ENCODE measurements at regions not wholly inside any gene's neighbourhood (a gene's known extent, or its start where the extent isn't known, plus 50 kb on each side); places are given as distances from the start of the nearest gene placed in this dataset.

- TF ChIP-seq CTCF (conservative IDR thresholded peaks at IDR 0.05): no peak
- no peaks in the 10 kb centered on the region for H3K27me3 Mint-ChIP-seq (ENCODE audit: low read depth)
- H3K36me3 Mint-ChIP-seq (ENCODE audit: low read depth): no peaks in the 10 kb centered on the region
- no peak overlapping the region for H3K4me3 Mint-ChIP-seq
- H3K9me3 Mint-ChIP-seq: no peaks in the 10 kb centered on the region
- no peak for DNase-seq (ENCODE audit: low read depth, low spot score)
- no peak overlapping the region for H3K27ac Mint-ChIP-seq (ENCODE audit: unreplicated experiment)
- peaks cover 16% of the 10 kb centered on the region for H3K4me1 Mint-ChIP-seq
These were observed 399.1 kb downstream of the BTBD3 start for GRCh38 chr20:12316794-12317193.

GRCh38 chr20:12317433-12317832, 399.7 kb downstream of the BTBD3 start:
- Mint-ChIP-seq H3K4me1 (peaks cover 19% of the 10 kb centered on the region), H3K27me3 (ENCODE audit: low read depth) (no peaks in the 10 kb centered on the region), H3K4me3 (no peak overlapping the region), H3K9me3 (no peaks in the 10 kb centered on the region), H3K36me3 (ENCODE audit: low read depth) (no peaks in the 10 kb centered on the region), H3K27ac (ENCODE audit: unreplicated experiment) (no peak overlapping the region)
- no peak for TF ChIP-seq CTCF (conservative IDR thresholded peaks at IDR 0.05)
- DNase-seq (ENCODE audit: low read depth, low spot score): no peak

- no peak for TF ChIP-seq CTCF (conservative IDR thresholded peaks at IDR 0.05)
- H3K27me3 Mint-ChIP-seq (ENCODE audit: low read depth): no peaks in the 10 kb centered on the region
- H3K4me1 Mint-ChIP-seq: peaks cover 19% of the 10 kb centered on the region
- no peak for DNase-seq (ENCODE audit: low read depth, low spot score)
- H3K36me3 Mint-ChIP-seq (ENCODE audit: low read depth): no peaks in the 10 kb centered on the region
- no peak overlapping the region for H3K27ac Mint-ChIP-seq (ENCODE audit: unreplicated experiment)
- H3K4me3 Mint-ChIP-seq: no peak overlapping the region
- H3K9me3 Mint-ChIP-seq: no peaks in the 10 kb centered on the region
These were observed 400.4 kb downstream of the BTBD3 start for GRCh38 chr20:12318043-12318442.

GRCh38 chr20:12321736-12322135, 404.0 kb downstream of the BTBD3 start:
- Mint-ChIP-seq H3K4me1 (peaks cover 14% of the 10 kb centered on the region), H3K9me3 (no peaks in the 10 kb centered on the region), H3K27ac (ENCODE audit: unreplicated experiment) (no peak overlapping the region), H3K4me3 (no peak overlapping the region), H3K27me3 (ENCODE audit: low read depth) (no peaks in the 10 kb centered on the region), H3K36me3 (ENCODE audit: low read depth) (no peaks in the 10 kb centered on the region)
- DNase-seq (ENCODE audit: low read depth, low spot score): no peak
- no peak for TF ChIP-seq CTCF (conservative IDR thresholded peaks at IDR 0.05)

GRCh38 chr20:12327205-12327604, 409.5 kb downstream of the BTBD3 start:
- Mint-ChIP-seq H3K27ac (ENCODE audit: unreplicated experiment) (no peak overlapping the region), H3K27me3 (ENCODE audit: low read depth) (no peaks in the 10 kb centered on the region), H3K4me3 (no peak overlapping the region), H3K9me3 (peaks cover 7% of the 10 kb centered on the region), H3K36me3 (ENCODE audit: low read depth) (peaks cover 6% of the 10 kb centered on the region), H3K4me1 (no peaks in the 10 kb centered on the region)
- DNase-seq (ENCODE audit: low read depth, low spot score): no peak
- no peak for TF ChIP-seq CTCF (conservative IDR thresholded peaks at IDR 0.05)

GRCh38 chr20:12331236-12331635, 413.5 kb downstream of the BTBD3 start:
- Mint-ChIP-seq H3K36me3 (ENCODE audit: low read depth) (peaks cover 6% of the 10 kb centered on the region), H3K4me3 (no peak overlapping the region), H3K9me3 (peaks cover 7% of the 10 kb centered on the region), H3K27ac (ENCODE audit: unreplicated experiment) (no peak overlapping the region), H3K4me1 (no peaks in the 10 kb centered on the region), H3K27me3 (ENCODE audit: low read depth) (no peaks in the 10 kb centered on the region)
- no peak for DNase-seq (ENCODE audit: low read depth, low spot score)
- no peak for TF ChIP-seq CTCF (conservative IDR thresholded peaks at IDR 0.05)

Data from neural crest cell (in vitro differentiated cells).